Keratinocyte (primary cell): ENCODE measurements at regions not wholly inside any gene's neighbourhood (a gene's known extent, or its start where the extent isn't known, plus 50 kb on each side); places are given as distances from the start of the nearest gene placed in this dataset.

ENCODE experiments used
- CTCF ChIP-seq, 3 experiments: IDR thresholded peaks in 1 of 3; conservative IDR thresholded peaks in 1 of 3; optimal IDR thresholded peaks in 1 of 3; 2 replicates in 2 of 3; 3 replicates in 1 of 3; pipeline versions ENCODE3 to v1.5.1; 2011; ENCODE audit warnings: low read length in 3 of 3, mild to moderate bottlenecking in 3 of 3, moderate library complexity in 2 of 3, control low read depth in 1 of 3, inconsistent platforms in 1 of 3; ENCODE audit not compliant: insufficient read depth in 2 of 3; ENCODE audit errors: extremely low read depth in 1 of 3
- EZH2 ChIP-seq: IDR thresholded peaks from one replicate; pipeline ENCODE4 v1.6.1; 2012; ENCODE audit warnings: inconsistent platforms, mild to moderate bottlenecking, low read length, moderate library complexity

- TF ChIP-seq CTCF (optimal IDR thresholded peaks at IDR 0.05 in 1 of 3, IDR thresholded peaks at IDR 0.05 in 1 of 3, conservative IDR thresholded peaks at IDR 0.05 in 1 of 3; ENCODE audit: extremely low read depth in 1 of 3, insufficient read depth in 2 of 3, low read length in 3 of 3) = no peak
- no peak for TF ChIP-seq EZH2
Measured at GRCh38 chr4:163710158-163710557, 215.7 kb downstream of the TMA16 start.
